A673 (cell line): ENCODE measurements at regions not wholly inside any gene's neighbourhood (a gene's known extent, or its start where the extent isn't known, plus 50 kb on each side); places are given as distances from the start of the nearest gene placed in this dataset.

Source experiments
- BruUV-seq: library from RNA; stranded (reverse); fragments of 400-500 nt; replicated peaks from 2 replicates; lab custom pipeline; 2021; lab: Mats Ljungman, UMichigan
- CTCF ChIA-PET: fragments of 300-600 bp; sonication (Branson Sonifier 250); formaldehyde crosslinking; loops from one replicate; lab custom pipeline; 2022; ENCODE audit warnings: antibody characterized with exemption; lab: Charles Lee
- POLR2A ChIA-PET: fragments of 300-600 bp; sonication (Branson Sonifier 250); formaldehyde crosslinking; loops from one replicate; lab custom pipeline; 2022; ENCODE audit warnings: antibody characterized with exemption; ENCODE audit not compliant: low non-redundant PET; lab: Charles Lee
- DNase-seq: peaks from one replicate; pipeline ENCODE4 v3.0.0-alpha.2; 2015; ENCODE audit warnings: low spot score
- H3K27ac ChIP-seq: fragments of 200-600 bp; sonication (generic); 2 replicates; pipeline ENCODE4 v1.5.1; 2016; ENCODE audit warnings: mixed run types, low read depth, mild to moderate bottlenecking, mixed read lengths, antibody characterized with exemption, low read length; ENCODE audit not compliant: poor library complexity, severe bottlenecking
- H3K27me3 ChIP-seq: fragments of 200-600 bp; sonication (generic); replicated peaks from 2 replicates; pipeline ENCODE4 v1.6.1; 2017; ENCODE audit warnings: mixed run types, low read depth, mild to moderate bottlenecking, mixed read lengths, antibody characterized with exemption, low read length; ENCODE audit not compliant: insufficient read depth, poor library complexity
- H3K36me3 ChIP-seq: fragments of 200-600 bp; sonication (generic); 2 replicates; pipeline ENCODE4 v1.6.1; 2016; ENCODE audit warnings: mixed run types, mild to moderate bottlenecking, mixed read lengths, antibody characterized with exemption, low read length; ENCODE audit not compliant: insufficient read depth, poor library complexity, severe bottlenecking
- H3K4me1 ChIP-seq: fragments of 200-600 bp; sonication (generic); 2 replicates; pipeline ENCODE4 v1.6.1; 2017; ENCODE audit warnings: mixed run types, mild to moderate bottlenecking, mixed read lengths, antibody characterized with exemption, low read length; ENCODE audit not compliant: insufficient read depth, poor library complexity, severe bottlenecking
- H3K4me3 ChIP-seq: fragments of 200-600 bp; sonication (generic); 2 replicates; pipeline ENCODE4 v1.5.1; 2016; ENCODE audit warnings: low read depth, mixed run types, mild to moderate bottlenecking, mixed read lengths, low read length; ENCODE audit not compliant: poor library complexity, severe bottlenecking
- H3K9me3 ChIP-seq: fragments of 200-600 bp; sonication (generic); 2 replicates; pipeline ENCODE4 v1.6.1; 2016; ENCODE audit warnings: mixed run types, low read depth, mild to moderate bottlenecking, mixed read lengths, antibody characterized with exemption, low read length; ENCODE audit not compliant: poor library complexity, severe bottlenecking
- EZH2 ChIP-seq: fragments of 200-600 bp; sonication (generic); IDR thresholded peaks from 2 replicates; pipeline ENCODE4 v1.6.1; 2017; ENCODE audit warnings: borderline replicate concordance, low read depth, mild to moderate bottlenecking, mixed read lengths, antibody characterized with exemption, low read length; ENCODE audit not compliant: poor library complexity, severe bottlenecking
- intact Hi-C: fragments of 100-400 bp; cut with micrococcal nuclease; formaldehyde crosslinking; loops from one replicate; pipeline ENCODE4 v1.10.0; 2022; ENCODE audit not compliant: unreplicated experiment
- TF ChIP-seq, protein P1 (sequence below): fragments of 300-800, 200-600 bp; sonication (generic); conservative IDR thresholded peaks from 2 replicates; pipeline ENCODE4 v1.5.1; 2017; ENCODE audit warnings: low read depth, mild to moderate bottlenecking, antibody characterized with exemption, low read length, moderate library complexity, mixed read lengths

DNA sequence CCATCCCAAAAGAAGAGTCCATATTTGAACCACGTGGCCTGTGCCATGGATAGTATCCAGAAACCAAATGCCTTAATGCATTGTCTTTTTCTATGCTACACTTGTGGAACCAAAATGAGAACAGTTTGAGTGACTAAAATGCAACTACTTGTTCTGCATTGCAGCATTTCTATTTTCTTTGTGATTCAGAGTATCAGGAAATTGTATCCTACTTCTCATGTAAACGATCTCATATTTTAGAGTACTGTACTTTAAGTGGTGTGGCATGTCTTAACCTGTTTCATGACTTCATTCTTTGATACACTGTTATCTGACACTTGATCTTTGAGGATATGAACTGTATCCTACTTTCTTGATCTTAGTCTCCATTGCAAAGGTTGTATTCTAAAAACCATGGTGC is 167.2 kb upstream of the WDR1 start:
- TF ChIP-seq, protein P1, sequence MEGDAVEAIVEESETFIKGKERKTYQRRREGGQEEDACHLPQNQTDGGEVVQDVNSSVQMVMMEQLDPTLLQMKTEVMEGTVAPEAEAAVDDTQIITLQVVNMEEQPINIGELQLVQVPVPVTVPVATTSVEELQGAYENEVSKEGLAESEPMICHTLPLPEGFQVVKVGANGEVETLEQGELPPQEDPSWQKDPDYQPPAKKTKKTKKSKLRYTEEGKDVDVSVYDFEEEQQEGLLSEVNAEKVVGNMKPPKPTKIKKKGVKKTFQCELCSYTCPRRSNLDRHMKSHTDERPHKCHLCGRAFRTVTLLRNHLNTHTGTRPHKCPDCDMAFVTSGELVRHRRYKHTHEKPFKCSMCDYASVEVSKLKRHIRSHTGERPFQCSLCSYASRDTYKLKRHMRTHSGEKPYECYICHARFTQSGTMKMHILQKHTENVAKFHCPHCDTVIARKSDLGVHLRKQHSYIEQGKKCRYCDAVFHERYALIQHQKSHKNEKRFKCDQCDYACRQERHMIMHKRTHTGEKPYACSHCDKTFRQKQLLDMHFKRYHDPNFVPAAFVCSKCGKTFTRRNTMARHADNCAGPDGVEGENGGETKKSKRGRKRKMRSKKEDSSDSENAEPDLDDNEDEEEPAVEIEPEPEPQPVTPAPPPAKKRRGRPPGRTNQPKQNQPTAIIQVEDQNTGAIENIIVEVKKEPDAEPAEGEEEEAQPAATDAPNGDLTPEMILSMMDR, result no peak
- no peak for TF ChIP-seq EZH2
- no peaks in the 10 kb centered on the region for H3K36me3 ChIP-seq
- no TSS peak for BruUV-seq
- CTCF ChIA-PET, result no interaction called here
- H3K9me3 ChIP-seq, result no peaks in the 10 kb centered on the region
- POLR2A ChIA-PET, result no interaction called here
- no peak overlapping the region for H3K27ac ChIP-seq
- no peak overlapping the region for H3K4me3 ChIP-seq
- intact Hi-C loops, result no loop called here
- H3K27me3 ChIP-seq, result no peaks in the 10 kb centered on the region
- H3K4me1 ChIP-seq, result no peaks in the 10 kb centered on the region
- DNase-seq, result no peak

DNA sequence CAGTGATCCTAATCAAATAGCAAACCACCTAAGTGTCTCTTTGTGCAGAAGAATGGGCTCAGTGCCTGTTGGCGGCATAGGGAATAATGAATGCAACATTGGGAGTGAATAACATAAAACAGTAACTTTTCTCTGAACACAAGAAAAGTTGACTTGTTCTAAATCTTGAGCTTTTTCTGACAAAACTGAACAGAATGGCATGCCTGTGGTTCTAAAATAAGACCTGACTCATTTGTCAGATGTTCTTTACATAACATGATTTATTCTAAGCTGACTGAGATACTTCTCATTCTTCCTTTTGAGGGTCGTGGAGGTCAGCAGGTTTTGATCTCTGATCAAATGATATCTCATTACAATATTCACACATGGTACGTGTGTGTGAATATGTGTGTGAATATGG is 165.4 kb upstream of the WDR1 start:
- DNase-seq, result no peak
- Histone ChIP-seq H3K4me3 (no peak overlapping the region), H3K36me3 (no peaks in the 10 kb centered on the region), H3K27me3 (no peaks in the 10 kb centered on the region), H3K27ac (no peak overlapping the region), H3K9me3 (no peaks in the 10 kb centered on the region), H3K4me1 (no peaks in the 10 kb centered on the region)
- CTCF ChIA-PET, result no interaction called here
- intact Hi-C loops, result no loop called here
- TF ChIP-seq EZH2, result no peak
- TF ChIP-seq, protein P1, result no peak
- BruUV-seq, result no TSS peak
- POLR2A ChIA-PET, result no interaction called here

DNA sequence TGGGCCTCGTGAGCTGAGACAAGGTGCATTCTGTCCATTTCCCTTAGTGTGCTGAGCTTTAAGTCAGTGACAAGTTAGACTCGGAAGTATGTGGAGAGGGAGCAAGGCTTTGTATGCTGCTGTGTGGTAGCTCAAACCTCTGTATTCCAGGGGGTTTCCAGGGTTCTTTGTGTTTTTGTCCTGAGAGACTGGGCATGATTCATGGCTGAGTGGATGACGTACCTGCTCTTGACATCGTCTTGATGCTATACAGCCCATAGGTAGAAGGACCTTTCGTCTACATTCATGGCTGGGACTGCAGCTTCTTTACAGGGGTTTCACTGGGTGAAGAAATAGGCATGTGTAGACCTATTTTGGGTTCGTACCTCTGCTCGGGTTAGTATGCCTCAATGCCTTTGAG is 162.7 kb upstream of the WDR1 start:
- H3K9me3 ChIP-seq, result no peaks in the 10 kb centered on the region
- intact Hi-C loops, result no loop called here
- CTCF ChIA-PET, result no interaction called here
- no TSS peak for BruUV-seq
- no peaks in the 10 kb centered on the region for H3K36me3 ChIP-seq
- POLR2A ChIA-PET, result no interaction called here
- H3K27ac ChIP-seq, result no peak overlapping the region
- no peak for TF ChIP-seq EZH2
- TF ChIP-seq, protein P1, result no peak
- no peak overlapping the region for H3K4me3 ChIP-seq
- H3K27me3 ChIP-seq, result no peaks in the 10 kb centered on the region
- no peak for DNase-seq
- no peaks in the 10 kb centered on the region for H3K4me1 ChIP-seq
